Sigmoid colon (tissue), 6 donors: ENCODE measurements at regions not wholly inside any gene's neighbourhood (a gene's known extent, or its start where the extent isn't known, plus 50 kb on each side); places are given as distances from the start of the nearest gene placed in this dataset.

ENCODE experiments used
- DNase-seq: peaks from one replicate; pipeline ENCODE4 v3.0.0-alpha.2; 2019
- H3K27ac ChIP-seq, 4 donors: fragments of 200-600 bp; sonication (generic); one replicate each; pipeline ENCODE4 v1.5.1; 2016 to 2019; ENCODE audit warnings: mild to moderate bottlenecking in 1 of 4
- H3K27me3 ChIP-seq, 3 donors: fragments of 200-600 bp; sonication (generic); one replicate each; pipeline ENCODE4 v1.5.1; 2019; ENCODE audit warnings: mild to moderate bottlenecking in 1 of 3
- H3K36me3 ChIP-seq, 4 donors: fragments of 200-600 bp; sonication (generic); one replicate each; pipeline ENCODE4 v1.5.1; 2016 to 2019
- H3K4me1 ChIP-seq, 4 donors: fragments of 200-600 bp; sonication (generic); one replicate each; pipeline ENCODE4 v1.5.1; 2017 to 2019
- H3K4me3 ChIP-seq, 4 donors: fragments of 200-600 bp; sonication (generic); one replicate each; pipeline ENCODE4 v1.5.1; 2017 to 2019; ENCODE audit warnings: mild to moderate bottlenecking in 2 of 4, moderate library complexity in 1 of 4
- H3K9me3 ChIP-seq, 4 donors: fragments of 200-600 bp in 3 of 4; sonication (generic) in 3 of 4; one replicate each; pipeline versions ENCODE4 v1.5.1 to v1.6.1; 2013 to 2019
- EP300 ChIP-seq, 4 donors: sonication (generic); formaldehyde crosslinking; IDR thresholded peaks; one replicate each; pipeline ENCODE4 v1.6.1; 2017; ENCODE audit warnings: antibody characterized with exemption in 4 of 4
- POLR2A ChIP-seq, 2 donors: fragments of 450-650 bp; IDR thresholded peaks; one replicate each; pipeline ENCODE4 v1.6.1; 2016; ENCODE audit warnings: antibody characterized with exemption in 2 of 2, mild to moderate bottlenecking in 2 of 2, moderate library complexity in 2 of 2
- POLR2AphosphoS5 ChIP-seq, 4 donors: sonication (generic); formaldehyde crosslinking; IDR thresholded peaks; one replicate each; pipeline ENCODE4 v1.6.1; 2017; ENCODE audit warnings: antibody characterized with exemption in 4 of 4
- WGBS, 2 donors: extraction: QIAGEN DNeasy Blood & Tissue Kit; methylation state at CpG; one replicate each; pipeline ENCODE4 v1.1.7; 2013; 5-methylcytosine and 5-hydroxymethylcytosine counted together
- intact Hi-C: fragments of 100-400 bp; cut with DNase I; formaldehyde crosslinking; loops from one replicate; pipeline ENCODE4 v1.15.1; 2023
- TF ChIP-seq, protein P1 (sequence below), 4 experiments: fragments of 450-650 bp in 3 of 4; fragments of 200-600 bp in 1 of 4; IDR thresholded peaks; one replicate each; pipeline ENCODE4 v1.5.1; 2016 to 2019; ENCODE audit warnings: antibody characterized with exemption in 4 of 4, mild to moderate bottlenecking in 3 of 4, moderate library complexity in 2 of 4
- donor health status: healthy with polysubstance abuse.
- donor health status: healthy.

DNA sequence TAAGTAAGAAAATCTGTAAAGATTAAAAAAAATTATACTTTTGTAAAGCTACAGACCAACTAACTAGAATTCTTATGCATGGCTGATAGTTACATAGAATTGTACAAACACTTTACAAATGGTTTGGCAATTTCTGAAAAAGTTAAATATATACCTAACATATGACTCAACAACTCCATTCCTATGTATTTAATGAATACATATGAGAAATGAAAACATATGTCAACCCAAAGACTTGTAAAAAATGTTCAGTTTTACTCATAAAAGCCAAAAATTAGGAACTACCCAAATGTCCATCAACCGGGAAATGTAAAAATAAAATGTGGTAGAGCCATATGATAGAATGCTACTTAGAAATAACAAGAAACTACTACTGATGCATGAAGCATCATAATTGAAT, 152.6 kb upstream of the NRG3 start:
- intact Hi-C loops = no loop called here

DNA sequence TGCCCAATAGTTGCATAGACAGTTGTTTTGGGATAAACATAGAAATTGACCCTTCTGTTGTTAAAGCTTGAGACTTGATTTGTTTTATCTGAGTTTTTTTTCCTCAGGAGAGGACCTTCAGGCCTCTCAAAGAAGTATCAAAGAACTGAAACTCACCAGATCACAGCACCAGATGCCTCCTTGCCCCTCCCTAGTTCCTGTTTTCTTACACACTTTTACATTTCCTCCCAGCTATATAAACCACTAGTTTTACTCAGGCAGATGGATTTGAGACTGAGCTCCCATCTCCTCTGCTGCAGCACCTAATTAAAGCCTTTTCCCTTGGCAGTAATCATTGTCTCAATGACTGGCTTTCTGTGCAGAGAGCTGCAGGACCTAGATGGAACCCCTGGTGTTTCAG, 150.6 kb upstream of the NRG3 start:
- no peaks in the 10 kb centered on the region for H3K36me3 ChIP-seq
- H3K27me3 ChIP-seq = no peaks in the 10 kb centered on the region
- intact Hi-C loops = no loop called here
- H3K4me1 ChIP-seq = no peaks in the 10 kb centered on the region
- no peak overlapping the region for H3K4me3 ChIP-seq
- TF ChIP-seq EP300 (IDR thresholded peaks at IDR 0.05) = no peak
- TF ChIP-seq, protein P1, sequence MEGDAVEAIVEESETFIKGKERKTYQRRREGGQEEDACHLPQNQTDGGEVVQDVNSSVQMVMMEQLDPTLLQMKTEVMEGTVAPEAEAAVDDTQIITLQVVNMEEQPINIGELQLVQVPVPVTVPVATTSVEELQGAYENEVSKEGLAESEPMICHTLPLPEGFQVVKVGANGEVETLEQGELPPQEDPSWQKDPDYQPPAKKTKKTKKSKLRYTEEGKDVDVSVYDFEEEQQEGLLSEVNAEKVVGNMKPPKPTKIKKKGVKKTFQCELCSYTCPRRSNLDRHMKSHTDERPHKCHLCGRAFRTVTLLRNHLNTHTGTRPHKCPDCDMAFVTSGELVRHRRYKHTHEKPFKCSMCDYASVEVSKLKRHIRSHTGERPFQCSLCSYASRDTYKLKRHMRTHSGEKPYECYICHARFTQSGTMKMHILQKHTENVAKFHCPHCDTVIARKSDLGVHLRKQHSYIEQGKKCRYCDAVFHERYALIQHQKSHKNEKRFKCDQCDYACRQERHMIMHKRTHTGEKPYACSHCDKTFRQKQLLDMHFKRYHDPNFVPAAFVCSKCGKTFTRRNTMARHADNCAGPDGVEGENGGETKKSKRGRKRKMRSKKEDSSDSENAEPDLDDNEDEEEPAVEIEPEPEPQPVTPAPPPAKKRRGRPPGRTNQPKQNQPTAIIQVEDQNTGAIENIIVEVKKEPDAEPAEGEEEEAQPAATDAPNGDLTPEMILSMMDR (IDR thresholded peaks at IDR 0.05) = no peak
- no peak for TF ChIP-seq POLR2A (IDR thresholded peaks at IDR 0.05)
- TF ChIP-seq POLR2AphosphoS5 (IDR thresholded peaks at IDR 0.05) = no peak
- H3K27ac ChIP-seq = no peak overlapping the region
- H3K9me3 ChIP-seq = no peaks in the 10 kb centered on the region
- DNase-seq = no peak

More for the DNA sequence above, 152.6 kb upstream of the NRG3 start:
- H3K27me3 ChIP-seq = no peaks in the 10 kb centered on the region
- 92 to 94% methylated on average over 1 of the region's 1 CpG for WGBS, 2 donors
- no peaks in the 10 kb centered on the region for H3K36me3 ChIP-seq
- no peaks in the 10 kb centered on the region for H3K4me1 ChIP-seq
- no peak overlapping the region for H3K27ac ChIP-seq
- no peaks in the 10 kb centered on the region for H3K9me3 ChIP-seq
- H3K4me3 ChIP-seq = no peak overlapping the region
- no peak for DNase-seq
- TF ChIP-seq EP300 (IDR thresholded peaks at IDR 0.05) (no peak), POLR2A (IDR thresholded peaks at IDR 0.05) (no peak), POLR2AphosphoS5 (IDR thresholded peaks at IDR 0.05) (no peak)
- TF ChIP-seq, protein P1 (IDR thresholded peaks at IDR 0.05) = no peak

DNA sequence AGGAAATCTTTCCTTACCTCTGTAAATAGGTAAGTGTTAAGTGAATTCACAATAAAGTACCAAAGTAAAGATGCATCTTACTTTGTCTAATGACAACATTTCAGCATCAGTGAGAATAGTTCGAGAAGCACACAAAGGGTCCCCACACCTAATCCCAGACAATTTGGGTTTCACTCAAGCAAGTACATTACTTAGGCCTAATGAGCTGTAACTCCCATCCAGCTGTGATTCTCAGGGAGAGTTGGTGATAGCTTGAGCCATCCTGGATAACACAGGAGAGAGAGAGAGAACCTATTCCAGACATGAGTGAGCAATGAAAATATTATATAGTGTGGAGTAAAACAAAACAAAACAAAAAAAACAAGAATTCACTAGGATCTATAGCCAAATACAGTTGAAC, 149.1 kb upstream of the NRG3 start:
- Histone ChIP-seq H3K4me3 (no peak overlapping the region), H3K36me3 (no peaks in the 10 kb centered on the region), H3K27me3 (no peaks in the 10 kb centered on the region), H3K4me1 (no peaks in the 10 kb centered on the region), H3K9me3 (no peaks in the 10 kb centered on the region), H3K27ac (no peak overlapping the region)
- intact Hi-C loops = no loop called here
- DNase-seq = no peak
- WGBS, 2 donors = 81 to 82% methylated on average over 1 of the region's 1 CpG
- no peak for TF ChIP-seq POLR2AphosphoS5 (IDR thresholded peaks at IDR 0.05)
- TF ChIP-seq POLR2A (IDR thresholded peaks at IDR 0.05) = no peak
- TF ChIP-seq, protein P1 (IDR thresholded peaks at IDR 0.05) = no peak
- no peak for TF ChIP-seq EP300 (IDR thresholded peaks at IDR 0.05)

DNA sequence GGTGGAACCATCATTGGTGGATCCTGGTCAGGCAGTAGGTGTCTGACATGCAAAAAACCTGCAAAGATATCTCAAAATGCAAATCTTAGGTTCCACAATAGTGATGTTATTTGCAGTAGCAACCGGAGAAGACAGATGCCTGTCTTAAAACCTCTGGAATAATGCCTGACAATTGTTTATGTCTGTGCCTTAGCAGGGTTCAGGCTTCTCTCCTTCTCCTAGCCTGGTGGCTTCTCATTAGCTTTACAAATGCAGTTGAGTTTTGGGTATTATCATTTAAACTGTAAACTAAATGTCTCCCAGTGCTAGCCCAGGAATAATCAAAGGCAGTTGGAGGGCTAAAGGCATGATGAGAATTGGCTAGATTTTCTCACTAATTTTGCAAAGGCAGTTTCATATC, 146.3 kb upstream of the NRG3 start:
- H3K27me3 ChIP-seq = no peaks in the 10 kb centered on the region
- H3K4me3 ChIP-seq = no peak overlapping the region
- no peaks in the 10 kb centered on the region for H3K9me3 ChIP-seq
- no peaks in the 10 kb centered on the region for H3K36me3 ChIP-seq
- TF ChIP-seq POLR2AphosphoS5 (IDR thresholded peaks at IDR 0.05) = no peak
- TF ChIP-seq POLR2A (IDR thresholded peaks at IDR 0.05) = no peak
- TF ChIP-seq, protein P1 (IDR thresholded peaks at IDR 0.05) = no peak
- TF ChIP-seq EP300 (IDR thresholded peaks at IDR 0.05) = no peak
- no peaks in the 10 kb centered on the region for H3K4me1 ChIP-seq
- no peak for DNase-seq
- H3K27ac ChIP-seq = no peak overlapping the region
- intact Hi-C loops = no loop called here
- 65 to 69% methylated on average over 1 of the region's 1 CpG for WGBS, 2 donors

DNA sequence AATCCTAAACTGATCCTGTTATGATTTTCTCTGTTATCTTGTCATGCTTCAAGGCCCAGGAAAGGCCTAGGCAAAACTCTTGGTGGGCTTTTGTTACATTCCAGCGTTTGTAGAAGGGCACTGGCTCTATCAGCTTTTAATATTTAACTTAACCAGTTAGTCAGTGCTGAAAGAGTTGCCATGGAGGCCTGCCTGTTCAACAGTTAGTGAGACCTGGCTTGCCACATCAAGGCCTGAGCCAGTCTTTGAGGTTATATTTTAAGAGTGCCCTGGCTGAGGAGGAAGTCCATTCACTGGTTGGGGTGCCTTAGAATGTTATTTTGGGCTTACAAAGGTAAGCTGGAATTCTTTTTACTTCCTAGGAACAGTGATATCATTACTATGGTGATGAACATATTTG, 144.1 kb upstream of the NRG3 start:
- intact Hi-C loops = no loop called here
- H3K4me3 ChIP-seq = no peak overlapping the region
- H3K27me3 ChIP-seq = no peaks in the 10 kb centered on the region
- no peak overlapping the region for H3K27ac ChIP-seq
- 0% methylated on average over 1 of the region's 1 CpG for WGBS, 2 donors
- DNase-seq = no peak
- H3K4me1 ChIP-seq = no peaks in the 10 kb centered on the region
- no peaks in the 10 kb centered on the region for H3K36me3 ChIP-seq
- no peak for TF ChIP-seq POLR2A (IDR thresholded peaks at IDR 0.05)
- no peak for TF ChIP-seq EP300 (IDR thresholded peaks at IDR 0.05)
- TF ChIP-seq, protein P1 (IDR thresholded peaks at IDR 0.05) = no peak
- TF ChIP-seq POLR2AphosphoS5 (IDR thresholded peaks at IDR 0.05) = no peak
- H3K9me3 ChIP-seq = no peaks in the 10 kb centered on the region
